ENCODE measurements at regions not wholly inside any gene's neighbourhood (a gene's known extent, or its start where the extent isn't known, plus 50 kb on each side); places are given as distances from the start of the nearest gene placed in this dataset.
"Not testable (repeated sequence)": the region's sequence is repeated elsewhere in the genome, so short reads cannot be mapped to it uniquely, and the experiment has no call there.

DNA sequence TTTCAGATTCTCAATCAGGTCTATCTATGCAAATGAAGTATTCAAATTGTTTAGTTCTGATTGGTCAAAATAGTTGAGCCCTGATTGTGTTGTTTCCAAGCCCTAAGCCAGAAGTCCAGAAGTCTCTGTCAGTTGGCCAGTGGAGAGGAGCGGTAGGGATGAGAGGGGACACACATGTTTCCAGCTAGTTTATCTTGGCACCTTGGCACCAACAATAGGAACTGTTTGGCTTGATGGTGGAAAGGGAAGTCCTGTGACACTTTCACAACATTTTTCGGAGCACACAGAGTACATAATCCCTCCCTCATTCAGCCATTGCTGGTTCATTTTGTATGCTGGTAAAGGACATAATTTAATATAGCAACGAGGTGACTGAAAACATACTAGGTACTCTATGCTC lies 1661.6 kb downstream of the SUCLG1 start:
- DNase-seq (ENCODE audit: insufficient read length, low spot score) (no peak), FAIRE-seq (no peak)

DNA sequence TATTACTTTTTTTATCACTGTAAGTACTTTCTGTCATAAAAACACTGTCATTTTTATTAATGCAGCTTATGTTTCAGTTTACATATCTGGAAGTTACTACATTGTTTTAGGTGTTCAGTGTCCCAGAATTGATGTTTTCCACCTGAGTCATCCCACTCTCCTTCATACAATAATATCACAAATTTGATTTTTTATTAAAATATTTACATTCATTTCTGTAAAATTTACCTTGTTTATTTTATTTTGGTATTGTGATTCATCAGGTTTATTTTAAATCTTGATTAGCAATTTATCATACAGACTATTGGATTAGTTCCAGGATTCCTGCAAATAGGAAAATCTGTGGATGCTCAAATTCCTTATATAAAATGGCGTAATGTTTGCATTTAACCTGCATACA lies 1662.9 kb downstream of the SUCLG1 start:
- FAIRE-seq (no peak), DNase-seq (ENCODE audit: insufficient read length, low spot score) (peak; percentile 3)

DNA sequence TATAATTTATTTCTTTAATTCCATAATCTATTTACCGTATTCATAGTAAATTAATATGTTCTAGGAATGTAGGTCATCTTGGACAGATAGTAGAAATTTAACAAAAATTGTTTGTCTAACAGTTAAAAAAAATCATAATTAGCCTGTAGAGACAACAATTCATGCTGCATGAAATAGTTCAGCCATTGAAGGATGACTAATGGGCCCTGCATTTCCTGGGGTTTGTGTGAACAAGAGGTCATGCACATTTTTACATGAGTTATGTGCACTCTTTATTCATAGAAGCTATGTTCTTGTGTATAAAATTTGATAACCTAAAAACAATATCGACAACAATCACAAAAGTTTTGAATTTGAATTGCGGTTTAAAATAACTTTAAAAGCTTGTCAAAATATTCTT lies 1663.6 kb downstream of the SUCLG1 start:
- FAIRE-seq (no peak), DNase-seq (ENCODE audit: insufficient read length, low spot score) (peak; percentile 44)

DNA sequence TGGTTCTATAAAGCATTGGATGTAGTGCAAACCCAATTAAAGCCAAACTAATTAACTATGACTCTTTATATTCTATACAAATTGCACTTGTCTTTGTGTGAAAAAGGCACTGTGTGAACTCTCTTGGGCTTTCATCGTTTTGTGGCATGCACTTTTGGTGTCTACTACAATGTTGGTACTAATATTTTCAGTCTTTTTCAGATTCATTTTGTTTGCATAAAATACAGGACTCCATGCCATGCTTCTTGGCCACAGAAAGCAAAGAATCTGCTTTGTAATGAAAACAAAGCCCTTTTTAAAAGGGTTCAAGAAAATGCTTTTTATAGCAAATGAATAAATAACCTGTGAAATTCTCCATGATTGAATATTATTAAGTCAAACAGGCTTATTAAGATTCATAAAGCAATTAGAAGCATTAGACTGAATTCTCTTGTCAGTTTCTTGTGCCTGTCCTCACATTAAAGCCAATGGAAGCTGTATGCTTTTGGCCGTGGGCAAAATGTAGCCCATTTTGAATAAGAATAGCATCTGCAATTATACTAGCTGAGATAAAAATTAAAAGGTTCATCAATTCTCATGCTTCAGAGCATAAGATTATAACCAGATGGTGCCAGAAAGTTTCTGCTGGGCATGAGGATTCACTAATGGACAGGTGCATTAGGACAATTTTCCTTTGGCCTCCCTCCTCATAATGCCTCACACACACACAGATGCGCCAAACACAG lies 1665.2 kb downstream of the SUCLG1 start:
- DNase-seq (ENCODE audit: insufficient read length, low spot score) (no peak), FAIRE-seq (no peak)

DNA sequence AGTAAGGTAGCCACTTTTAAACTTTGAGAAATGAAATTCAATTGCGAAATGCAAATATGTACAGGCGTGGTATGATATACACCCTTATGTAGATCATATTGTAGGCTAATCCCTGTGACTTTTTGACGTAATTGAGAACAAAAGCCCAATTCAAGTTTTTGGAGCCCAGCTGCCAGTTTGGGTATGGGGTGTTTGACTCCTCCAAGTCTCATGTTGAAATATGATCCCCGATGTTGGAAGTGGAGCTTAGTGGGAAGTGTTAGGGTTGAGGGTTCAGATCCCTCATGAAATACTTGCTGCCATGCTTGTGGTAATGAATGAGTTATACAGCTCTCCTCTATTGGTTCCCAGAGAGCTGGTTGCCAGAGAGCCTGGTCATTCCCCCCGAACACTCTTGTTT lies 1666.8 kb downstream of the SUCLG1 start:
- FAIRE-seq (no peak), DNase-seq (ENCODE audit: insufficient read length, low spot score) (no peak)

DNA sequence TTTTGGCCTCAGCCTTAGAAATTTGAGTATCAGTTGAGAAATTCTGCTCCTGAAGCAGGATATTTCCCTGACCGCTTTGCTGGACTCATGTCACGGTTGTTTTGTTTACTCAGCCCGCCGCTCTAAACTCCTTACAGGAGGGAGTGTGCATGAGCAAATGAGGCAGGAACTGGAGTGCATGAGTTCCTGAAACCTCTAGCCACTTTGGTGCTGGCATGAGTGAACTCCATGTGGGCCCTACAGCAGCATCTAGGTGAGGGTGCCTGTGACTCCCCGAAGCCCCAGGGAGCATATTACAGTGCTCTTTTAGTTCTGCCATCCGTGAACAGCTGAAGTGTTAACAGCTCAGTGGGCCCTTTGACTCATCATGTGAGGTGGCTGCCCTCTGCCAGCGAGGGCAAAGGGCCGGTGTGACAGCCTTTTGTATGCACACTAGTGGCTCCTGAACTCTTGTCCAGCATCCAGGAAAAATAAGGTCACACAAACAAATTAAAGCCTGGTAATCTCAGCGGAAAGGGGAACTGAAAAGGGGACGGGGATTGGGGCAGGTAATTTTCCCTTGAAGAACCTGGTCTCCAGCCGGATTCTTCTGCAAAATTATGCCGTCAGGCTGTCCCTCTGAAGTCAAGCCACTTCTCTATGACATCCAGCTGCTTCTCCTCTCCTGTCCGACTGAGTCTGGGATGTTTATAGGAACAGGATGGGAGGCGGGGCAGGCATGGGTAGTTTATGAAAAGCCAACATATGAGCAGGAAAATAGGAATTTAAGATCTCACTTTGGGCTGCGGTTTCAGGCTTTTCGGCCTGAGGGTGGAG lies 1668.7 kb downstream of the SUCLG1 start:
- FAIRE-seq (no peak), DNase-seq (ENCODE audit: insufficient read length, low spot score) (no peak)

DNA sequence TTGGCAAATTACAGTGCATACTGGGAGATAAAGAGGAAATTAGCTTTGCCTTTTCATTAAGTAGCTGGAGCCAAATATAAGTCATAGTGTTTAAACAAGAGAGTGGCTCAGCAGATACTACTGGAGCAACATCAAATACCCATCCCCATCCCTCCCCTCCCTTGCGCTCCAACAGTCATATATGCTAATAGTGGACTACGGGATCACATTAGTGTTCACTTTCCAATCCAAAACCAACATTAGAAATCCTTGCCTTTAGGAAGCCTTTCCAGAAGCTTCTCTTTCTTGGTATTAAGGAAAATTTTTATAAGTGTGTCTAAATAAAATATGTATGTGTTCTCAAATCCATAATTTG lies 1669.3 kb downstream of the SUCLG1 start:
- FAIRE-seq: peak; percentile 44
- no peak for DNase-seq (ENCODE audit: insufficient read length, low spot score)

DNA sequence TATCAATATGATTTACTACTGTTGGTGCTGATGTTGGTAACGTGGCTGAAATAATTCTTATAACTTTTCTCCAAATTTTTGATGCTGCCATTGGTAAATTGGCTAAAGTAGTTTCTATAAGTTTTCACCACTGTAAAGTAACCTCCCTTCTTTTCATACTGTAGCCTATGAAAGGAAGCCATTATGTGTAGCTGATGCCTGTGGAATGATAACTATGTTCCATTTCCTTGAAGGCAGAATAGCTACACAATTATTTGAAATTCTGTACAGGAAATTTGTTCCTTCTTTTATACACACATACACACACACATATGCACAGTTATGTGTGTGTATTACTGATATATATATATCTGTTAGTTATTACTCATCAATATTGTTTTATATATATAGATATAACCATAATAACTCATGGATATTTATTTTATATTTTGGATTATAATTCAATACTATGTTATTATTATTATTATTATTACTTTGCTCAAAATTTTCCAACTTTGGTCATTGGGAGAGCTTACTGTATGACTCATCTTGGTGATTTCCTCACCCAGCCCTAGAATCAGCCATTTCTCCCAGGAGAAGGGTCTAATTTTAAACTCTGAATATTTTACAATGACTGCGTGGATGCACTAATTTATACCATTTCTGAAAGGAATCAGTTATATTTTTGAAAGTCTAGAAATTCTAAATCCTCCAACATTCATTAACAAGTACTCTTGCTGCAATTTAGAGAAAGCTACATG lies 1677.7 kb downstream of the SUCLG1 start:
- no peak for FAIRE-seq
- DNase-seq (ENCODE audit: insufficient read length, low spot score): no peak

DNA sequence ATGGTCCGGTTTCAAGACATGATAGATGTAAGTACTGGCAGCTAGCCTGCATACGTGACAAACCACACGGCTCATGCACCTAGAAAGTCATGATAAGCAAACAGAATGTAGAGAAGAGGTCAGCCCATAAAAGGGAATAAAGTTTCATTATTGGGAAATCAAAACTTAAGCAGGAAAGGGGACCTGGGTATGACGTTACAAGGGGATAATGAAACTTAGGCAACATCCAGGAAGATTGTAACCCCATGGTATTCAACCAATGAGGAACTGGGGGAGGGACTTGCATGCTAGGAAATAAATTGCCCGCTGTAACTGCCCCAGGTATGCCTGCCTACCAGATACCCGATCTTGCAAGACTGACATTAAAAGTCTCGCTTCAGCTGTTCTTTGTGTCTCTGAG lies 1679.0 kb downstream of the SUCLG1 start:
- no peak for DNase-seq (ENCODE audit: insufficient read length, low spot score)
- no peak for FAIRE-seq

DNA sequence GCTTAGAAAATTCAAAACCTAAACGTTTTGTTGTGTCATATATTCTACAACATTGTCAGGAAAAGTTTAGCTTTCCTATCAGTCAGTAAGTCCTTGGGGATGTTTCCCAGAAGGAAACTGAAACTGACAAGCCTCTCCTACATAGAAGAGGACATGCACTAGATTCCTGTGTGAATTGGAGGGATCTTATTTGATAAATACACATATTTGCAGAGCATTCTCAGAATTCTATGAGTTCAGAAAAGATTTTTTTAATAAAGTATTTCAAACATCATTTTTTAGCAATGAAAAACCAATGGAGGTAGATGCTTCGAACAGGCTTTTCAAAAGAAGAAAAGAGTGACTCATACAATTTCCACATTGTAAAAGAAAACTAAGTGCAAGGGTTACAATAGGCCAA lies 1706.7 kb downstream of the SUCLG1 start:
- DNase-seq (ENCODE audit: insufficient read length, low spot score) (no peak), FAIRE-seq (no peak)

DNA sequence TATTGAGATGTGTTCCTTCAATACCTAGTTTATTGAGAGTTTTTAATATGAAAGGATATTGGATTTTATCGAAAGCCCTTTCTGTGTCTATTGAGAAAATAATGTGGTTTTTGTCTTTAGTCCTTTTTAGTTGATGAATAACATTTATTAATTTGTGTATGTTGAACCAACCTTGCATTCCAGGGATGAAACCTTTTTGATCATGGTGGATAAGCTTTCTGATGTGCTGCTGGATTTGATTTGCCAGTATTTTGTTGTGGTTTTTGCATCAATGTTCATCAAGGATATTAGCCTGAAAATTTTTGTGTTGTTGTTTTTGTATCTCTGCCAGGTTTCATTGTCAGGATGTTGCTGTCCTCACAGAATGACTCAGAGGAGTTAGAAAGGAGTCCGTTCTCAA lies 1710.4 kb downstream of the SUCLG1 start:
- no peak for FAIRE-seq
- DNase-seq (ENCODE audit: insufficient read length, low spot score): no peak

DNA sequence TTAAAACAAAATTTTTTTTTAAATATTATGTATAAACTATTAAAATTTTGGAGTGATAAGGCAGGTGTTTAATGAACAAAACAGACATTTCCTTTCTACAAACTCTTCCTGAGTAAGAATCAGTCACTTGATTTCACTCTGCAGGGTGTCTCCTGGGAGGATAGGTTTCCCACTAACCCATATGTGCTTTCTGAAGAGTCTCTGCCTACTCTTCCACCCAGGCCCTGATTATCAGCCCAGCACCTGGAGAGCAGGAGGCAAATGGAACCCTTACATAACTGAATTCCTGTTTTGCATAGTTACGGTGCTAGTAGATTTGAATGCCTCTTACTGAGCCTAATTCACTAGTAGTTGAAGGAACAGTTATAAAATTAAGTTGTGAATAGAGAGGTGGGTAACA lies 1718.6 kb downstream of the SUCLG1 start:
- FAIRE-seq: no peak

DNA sequence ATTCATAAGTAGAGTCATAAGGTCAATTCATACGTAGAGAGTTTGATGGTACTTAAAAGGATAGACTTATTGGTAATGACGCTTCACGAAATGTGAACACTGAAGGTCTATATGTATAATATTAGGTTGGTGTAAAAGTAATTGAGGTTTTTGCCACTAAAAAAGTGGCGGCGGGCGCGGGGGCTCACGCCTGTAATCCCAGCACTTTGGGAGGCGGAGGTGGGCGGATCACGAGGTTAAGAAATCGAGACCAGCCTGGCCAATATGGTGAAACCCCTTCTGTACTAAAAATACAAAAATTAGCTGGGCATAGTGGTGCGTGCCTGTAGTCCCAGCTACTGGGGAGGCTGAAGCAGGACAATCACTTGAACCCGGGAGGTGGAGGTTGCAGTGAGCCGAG lies 1721.1 kb downstream of the SUCLG1 start:
- not testable (repeated sequence) for DNase-seq (ENCODE audit: insufficient read length, low spot score); FAIRE-seq

More for the DNA sequence above, 1718.6 kb downstream of the SUCLG1 start:
- no peak for DNase-seq (ENCODE audit: insufficient read length, low spot score)

DNA sequence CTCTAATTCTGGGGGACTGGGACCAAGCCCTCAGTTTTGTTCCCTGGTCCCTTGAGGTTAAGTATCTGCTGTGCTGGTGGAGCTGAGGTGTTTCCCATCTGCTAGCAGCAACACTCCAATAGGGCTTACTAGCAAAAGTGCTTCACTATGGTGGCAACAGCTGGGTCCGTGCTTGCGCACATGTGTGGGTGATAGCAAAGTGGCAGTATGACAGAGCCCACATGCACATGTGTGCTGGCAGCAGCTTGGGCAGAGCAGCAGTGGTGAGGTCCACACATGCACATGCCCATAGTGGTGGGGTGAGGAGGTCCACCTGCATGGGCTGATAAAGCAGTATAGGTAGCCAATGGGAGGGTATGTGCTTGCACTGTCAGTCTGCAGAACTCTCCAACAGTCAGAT lies 1723.7 kb downstream of the SUCLG1 start:
- no peak for DNase-seq (ENCODE audit: insufficient read length, low spot score)
- FAIRE-seq: peak; percentile 40

DNA sequence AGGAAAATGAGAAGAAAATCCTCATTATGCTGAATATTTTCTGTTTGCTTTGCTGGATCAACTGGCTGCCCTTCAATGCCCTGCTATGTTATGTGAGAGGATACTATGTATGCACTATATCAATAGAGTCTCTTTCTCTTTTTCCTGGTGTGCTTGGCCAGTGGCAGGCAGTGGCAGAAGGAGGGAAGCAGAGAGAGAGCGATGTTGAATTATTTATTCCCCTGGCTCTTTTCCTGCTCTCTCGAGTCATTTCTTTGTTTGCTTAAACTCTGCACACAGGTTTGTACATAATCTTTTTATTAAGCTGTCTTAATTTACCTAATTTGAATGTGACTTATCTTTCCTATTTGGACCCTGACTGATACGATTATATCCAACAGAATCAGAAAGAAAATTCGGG lies 1727.3 kb downstream of the SUCLG1 start:
- DNase-seq (ENCODE audit: insufficient read length, low spot score) (no peak), FAIRE-seq (no peak)

DNA sequence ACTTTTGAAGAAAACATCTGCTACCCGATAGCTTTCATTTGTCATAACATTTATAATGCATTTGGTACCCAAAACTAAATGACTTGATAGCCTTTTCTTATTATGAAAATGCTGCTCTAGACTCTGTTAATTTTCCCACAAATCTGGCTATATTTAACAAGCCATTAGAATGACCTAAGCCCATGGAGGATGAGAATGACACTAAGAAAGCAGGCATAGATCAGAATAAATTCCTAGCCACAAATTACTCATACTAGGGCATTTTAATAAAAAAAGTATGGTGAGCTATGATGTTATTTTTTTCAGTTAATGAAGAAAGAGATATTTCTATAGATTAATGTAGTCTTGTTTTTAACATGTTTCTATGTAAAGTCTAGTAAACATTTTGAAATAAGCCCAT lies 1728.3 kb downstream of the SUCLG1 start:
- FAIRE-seq: no peak
- no peak for DNase-seq (ENCODE audit: insufficient read length, low spot score)

DNA sequence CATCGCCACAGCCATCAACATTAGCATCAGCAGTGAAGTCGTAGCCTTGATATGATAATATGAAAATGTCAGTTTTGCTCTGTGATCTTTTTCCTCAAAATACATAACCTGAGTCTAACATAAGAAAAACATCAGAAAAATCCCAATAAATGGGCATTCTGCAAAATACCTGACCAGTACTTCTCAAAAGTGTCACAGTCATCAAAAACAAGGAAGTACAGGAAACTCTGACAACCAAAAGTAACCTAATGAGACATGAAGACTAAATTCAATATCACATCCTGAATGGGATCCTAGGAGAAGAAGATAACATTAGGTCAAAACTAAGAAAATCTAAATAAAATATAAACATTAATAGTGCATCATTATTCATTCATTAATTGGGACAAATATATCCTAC lies 1731.0 kb downstream of the SUCLG1 start:
- FAIRE-seq (no peak), DNase-seq (ENCODE audit: insufficient read length, low spot score) (no peak)

DNA sequence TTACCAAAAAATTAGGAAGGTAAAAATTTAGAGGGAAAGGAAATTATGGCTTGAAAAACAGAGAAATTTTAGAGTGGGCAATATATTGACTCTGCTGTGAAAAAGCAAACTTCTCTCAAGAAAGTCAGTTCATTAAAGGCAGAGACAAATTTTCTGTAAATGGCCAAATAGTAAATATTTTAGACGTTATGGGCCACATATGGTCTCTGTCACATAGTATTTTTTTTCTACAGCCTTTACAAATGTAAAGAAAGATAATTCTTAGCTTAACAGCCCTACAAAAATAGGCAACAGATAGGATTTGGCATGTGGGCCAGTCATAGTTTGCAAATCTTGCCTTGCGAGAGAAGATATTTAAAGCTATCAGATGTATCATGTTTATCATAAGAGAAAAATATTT lies 1750.4 kb downstream of the SUCLG1 start:
- no peak for DNase-seq (ENCODE audit: insufficient read length, low spot score)
- FAIRE-seq: no peak

DNA sequence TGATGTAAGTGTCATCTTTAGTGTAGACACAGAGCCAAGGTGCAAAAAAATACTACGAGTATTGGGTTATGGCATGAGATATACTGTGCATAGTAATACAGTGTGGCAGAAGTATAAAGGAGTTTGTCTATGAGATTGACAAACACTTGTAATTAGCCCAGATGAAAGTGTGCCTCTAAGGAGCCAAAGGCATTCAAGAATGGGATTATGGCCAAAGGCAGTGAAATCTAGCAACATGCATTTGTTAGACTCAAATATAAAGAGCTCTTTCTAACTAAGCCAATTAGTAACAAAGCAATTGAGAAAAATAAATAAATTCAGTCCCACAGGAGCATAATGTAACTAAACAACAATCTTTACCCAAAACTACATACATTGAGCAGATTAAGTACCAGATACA lies 1761.8 kb downstream of the SUCLG1 start:
- no peak for FAIRE-seq
- no peak for DNase-seq (ENCODE audit: insufficient read length, low spot score)

DNA sequence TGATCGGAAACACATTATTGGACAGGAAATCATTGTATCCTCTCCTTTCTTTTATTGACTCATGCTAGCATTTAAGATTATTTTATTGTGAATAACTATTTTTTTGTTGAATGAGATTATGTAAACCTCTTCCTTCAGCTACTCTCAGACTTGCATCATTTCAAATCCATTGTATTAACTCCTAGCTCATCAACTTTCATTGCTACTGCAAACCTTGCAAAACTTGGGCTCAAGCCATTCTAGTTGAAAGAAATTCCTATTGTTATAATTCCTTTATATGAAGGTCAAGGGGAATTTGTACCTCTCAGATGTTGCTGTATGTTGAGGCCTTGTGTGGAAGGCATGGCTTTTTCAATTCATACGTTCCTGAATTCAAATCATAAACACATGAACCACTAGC lies 1764.6 kb downstream of the SUCLG1 start:
- FAIRE-seq (no peak), DNase-seq (ENCODE audit: insufficient read length, low spot score) (no peak)

DNA sequence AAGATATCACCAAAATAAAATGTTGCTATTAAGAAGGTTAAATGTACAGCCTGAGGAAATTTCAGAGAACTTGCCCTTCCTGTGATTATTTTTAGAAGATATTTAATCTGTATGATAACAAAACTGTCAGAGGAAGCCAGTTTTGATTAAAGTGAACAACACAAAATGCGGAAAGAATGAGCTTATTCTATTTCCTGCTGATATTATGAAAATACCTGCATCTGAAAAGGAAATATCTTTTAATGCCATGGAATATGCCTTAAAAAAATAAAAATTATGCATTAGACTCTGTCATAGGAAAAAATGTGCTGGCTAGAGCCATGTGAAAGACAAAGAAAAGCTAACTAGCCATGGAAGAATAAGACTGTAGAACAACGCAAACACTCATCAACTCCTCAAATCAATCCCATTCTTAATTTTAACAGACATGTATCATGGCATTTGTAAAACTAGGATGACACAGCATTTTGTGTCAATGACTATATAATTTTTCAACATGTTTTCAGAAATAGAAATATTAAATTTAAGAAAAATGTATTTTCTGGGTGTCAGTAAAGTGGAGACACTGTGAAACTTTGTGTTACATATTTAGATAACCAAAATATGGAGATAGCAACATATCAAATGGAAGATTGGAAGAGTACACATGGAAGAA lies 1768.2 kb downstream of the SUCLG1 start:
- no peak for FAIRE-seq
- DNase-seq (ENCODE audit: insufficient read length, low spot score): no peak
